Stimulated activated effector memory CD8-positive, alpha-beta T cell treated with anti-CD3 and anti-CD28 coated beads, Interleukin-12 subunit alpha, Interleukin-12 subunit beta, amount 100 ng/mL, for 72 hours (primary cell): ENCODE measurements at regions not wholly inside any gene's neighbourhood (a gene's known extent, or its start where the extent isn't known, plus 50 kb on each side); places are given as distances from the start of the nearest gene placed in this dataset.

ENCODE experiments used
- ATAC-seq: fragments of 150-1000 bp; cut with Tn5 transposase; 2 replicates; pipeline ENCODE4 v1.10.0; 2021
- DNase-seq, 2 donors: peaks; one replicate each; pipeline ENCODE4 v3.0.0; 2021 to 2022; ENCODE audit warnings: low spot score in 2 of 2
- H3K27ac Mint-ChIP-seq: one replicate; pipeline ENCODE4 v1.8.0; 2022; ENCODE audit warnings: mild to moderate bottlenecking, mixed read lengths
- H3K36me3 Mint-ChIP-seq: one replicate; pipeline ENCODE4 v1.8.0; 2022; ENCODE audit warnings: mild to moderate bottlenecking, mixed read lengths
- H3K4me1 Mint-ChIP-seq: one replicate; pipeline ENCODE4 v1.8.0; 2022; ENCODE audit warnings: mixed read lengths
- H3K4me3 Mint-ChIP-seq: one replicate; pipeline ENCODE4 v1.8.0; 2022; ENCODE audit warnings: mild to moderate bottlenecking, mixed read lengths
- H3K9me3 Mint-ChIP-seq: one replicate; pipeline ENCODE4 v1.8.0; 2022; ENCODE audit warnings: mixed read lengths

- Mint-ChIP-seq H3K36me3 (no peaks in the 10 kb centered on the region), H3K9me3 (peaks cover 18% of the 10 kb centered on the region), H3K4me1 (no peaks in the 10 kb centered on the region), H3K27ac (no peak overlapping the region), H3K4me3 (no peak overlapping the region)
- ATAC-seq: no peak
- DNase-seq: no peak
Measured at GRCh38 chr12:18008642-18009041, 81.4 kb downstream of the RERGL start.

GRCh38 chr12:17999174-17999801 lies 90.7 kb downstream of the RERGL start:
- Mint-ChIP-seq H3K4me3 (no peak overlapping the region), H3K27ac (no peak overlapping the region), H3K4me1 (no peaks in the 10 kb centered on the region), H3K9me3 (peaks cover 28% of the 10 kb centered on the region), H3K36me3 (no peaks in the 10 kb centered on the region)
- no peak for DNase-seq
- ATAC-seq: no peak

GRCh38 chr12:17992002-17992656 lies 97.9 kb downstream of the RERGL start:
- no peak for DNase-seq
- H3K4me1 Mint-ChIP-seq: no peaks in the 10 kb centered on the region
- H3K27ac Mint-ChIP-seq: no peak overlapping the region
- ATAC-seq: no peak
- H3K9me3 Mint-ChIP-seq: peaks cover 7% of the 10 kb centered on the region
- no peaks in the 10 kb centered on the region for H3K36me3 Mint-ChIP-seq
- H3K4me3 Mint-ChIP-seq: no peak overlapping the region

DNA sequence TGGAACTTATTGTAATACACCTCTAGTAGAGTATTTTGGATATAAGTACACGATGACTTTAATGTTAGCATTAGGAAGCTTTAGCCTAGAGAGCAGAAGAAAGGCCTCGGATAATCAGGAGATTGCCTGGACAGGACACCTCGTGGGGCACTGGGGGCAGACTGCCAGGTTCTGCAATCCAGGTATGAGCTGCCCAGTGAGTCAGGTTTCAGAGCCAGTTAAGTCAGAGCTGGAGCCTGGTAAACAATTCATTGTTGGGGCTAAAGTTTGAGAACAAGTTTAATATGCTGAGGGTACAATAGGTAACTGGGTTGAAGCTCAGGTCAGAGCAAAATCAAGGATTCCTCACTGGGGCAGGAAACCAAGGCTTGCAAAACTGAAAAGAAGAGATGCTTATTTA lies 107.4 kb downstream of the RERGL start:
- DNase-seq (no peak), ATAC-seq (no peak)
- H3K9me3 Mint-ChIP-seq: peaks cover 10% of the 10 kb centered on the region
- no peaks in the 10 kb centered on the region for H3K36me3 Mint-ChIP-seq
- no peak overlapping the region for H3K4me3 Mint-ChIP-seq
- H3K4me1 Mint-ChIP-seq: no peaks in the 10 kb centered on the region
- H3K27ac Mint-ChIP-seq: no peak overlapping the region

DNA sequence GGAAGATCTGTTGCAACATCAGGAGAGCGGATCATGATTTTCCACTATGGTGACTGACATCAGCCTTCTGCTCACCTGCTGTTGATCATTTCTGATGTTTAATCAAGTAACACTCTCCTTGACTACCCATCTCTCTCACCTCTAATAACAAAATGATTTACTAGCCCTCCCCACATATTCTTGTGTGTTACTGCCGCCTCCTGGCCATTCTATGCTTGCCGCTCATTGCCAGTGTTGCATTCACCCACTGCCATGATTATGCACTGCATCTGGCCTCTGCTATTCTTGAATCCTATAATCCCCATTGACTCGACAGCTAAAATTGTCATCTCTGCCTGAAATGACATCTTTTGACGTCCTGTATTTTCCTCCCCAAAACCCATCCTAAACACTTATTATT lies 113.8 kb downstream of the RERGL start:
- H3K27ac Mint-ChIP-seq: no peak overlapping the region
- H3K36me3 Mint-ChIP-seq: no peaks in the 10 kb centered on the region
- no peak for ATAC-seq
- no peaks in the 10 kb centered on the region for H3K4me1 Mint-ChIP-seq
- no peak for DNase-seq
- no peak overlapping the region for H3K4me3 Mint-ChIP-seq
- H3K9me3 Mint-ChIP-seq: peaks cover 12% of the 10 kb centered on the region

- DNase-seq (no peak), ATAC-seq (no peak)
- no peaks in the 10 kb centered on the region for H3K4me1 Mint-ChIP-seq
- no peak overlapping the region for H3K4me3 Mint-ChIP-seq
- H3K27ac Mint-ChIP-seq: no peak overlapping the region
- H3K36me3 Mint-ChIP-seq: no peaks in the 10 kb centered on the region
- peaks cover 12% of the 10 kb centered on the region for H3K9me3 Mint-ChIP-seq
Measured at GRCh38 chr12:17975763-17976162, 114.2 kb downstream of the RERGL start.

GRCh38 chr12:17975239-17975638 lies 114.8 kb downstream of the RERGL start:
- DNase-seq (no peak), ATAC-seq (no peak)
- H3K4me3 Mint-ChIP-seq: no peak overlapping the region
- H3K4me1 Mint-ChIP-seq: no peaks in the 10 kb centered on the region
- H3K36me3 Mint-ChIP-seq: no peaks in the 10 kb centered on the region
- H3K27ac Mint-ChIP-seq: no peak overlapping the region
- peaks cover 12% of the 10 kb centered on the region for H3K9me3 Mint-ChIP-seq

- Mint-ChIP-seq H3K4me3 (no peak overlapping the region), H3K9me3 (peaks cover 13% of the 10 kb centered on the region), H3K4me1 (no peaks in the 10 kb centered on the region), H3K36me3 (no peaks in the 10 kb centered on the region), H3K27ac (no peak overlapping the region)
- ATAC-seq: no peak
- DNase-seq: no peak
Measured at GRCh38 chr12:17971850-17972249, 118.1 kb downstream of the RERGL start.

- ATAC-seq (no peak), DNase-seq (no peak)
- Mint-ChIP-seq H3K9me3 (peaks cover 12% of the 10 kb centered on the region), H3K4me3 (no peak overlapping the region), H3K27ac (no peak overlapping the region), H3K36me3 (no peaks in the 10 kb centered on the region), H3K4me1 (no peaks in the 10 kb centered on the region)
Measured at GRCh38 chr12:17954788-17955187, 135.2 kb downstream of the RERGL start.

DNA sequence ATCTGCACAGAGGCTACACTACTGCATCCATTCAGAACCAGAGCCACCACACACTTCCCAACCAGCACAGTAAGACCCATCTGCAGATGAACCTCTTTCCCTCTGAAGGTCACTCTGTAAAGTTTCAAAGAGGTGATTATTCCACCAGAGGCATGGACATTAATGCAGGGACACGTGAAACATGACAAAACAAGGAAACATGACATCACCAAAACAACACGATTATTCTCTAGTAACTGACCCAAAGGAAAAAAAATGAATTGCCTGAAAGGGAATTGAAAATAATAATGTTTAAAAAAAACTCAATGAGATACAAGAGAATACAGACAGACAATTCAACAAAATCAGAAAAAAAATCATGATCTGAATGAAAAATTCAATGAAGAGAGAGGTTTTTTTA lies 139.1 kb downstream of the RERGL start:
- no peak for DNase-seq
- Mint-ChIP-seq H3K9me3 (peaks cover 13% of the 10 kb centered on the region), H3K36me3 (no peaks in the 10 kb centered on the region), H3K4me1 (no peaks in the 10 kb centered on the region), H3K27ac (no peak overlapping the region), H3K4me3 (no peak overlapping the region)
- no peak for ATAC-seq

GRCh38 chr12:17949558-17950141 lies 140.3 kb downstream of the RERGL start:
- Mint-ChIP-seq H3K36me3 (no peaks in the 10 kb centered on the region), H3K4me1 (no peaks in the 10 kb centered on the region), H3K4me3 (no peak overlapping the region), H3K9me3 (peaks cover 12% of the 10 kb centered on the region), H3K27ac (no peak overlapping the region)
- peak; percentile 16 for ATAC-seq
- no peak for DNase-seq

- Mint-ChIP-seq H3K4me1 (no peaks in the 10 kb centered on the region), H3K27ac (no peak overlapping the region), H3K36me3 (no peaks in the 10 kb centered on the region), H3K9me3 (peaks cover 8% of the 10 kb centered on the region), H3K4me3 (no peak overlapping the region)
- DNase-seq (no peak), ATAC-seq (no peak)
Measured at GRCh38 chr12:17928708-17929366, 161.2 kb downstream of the RERGL start.

DNA sequence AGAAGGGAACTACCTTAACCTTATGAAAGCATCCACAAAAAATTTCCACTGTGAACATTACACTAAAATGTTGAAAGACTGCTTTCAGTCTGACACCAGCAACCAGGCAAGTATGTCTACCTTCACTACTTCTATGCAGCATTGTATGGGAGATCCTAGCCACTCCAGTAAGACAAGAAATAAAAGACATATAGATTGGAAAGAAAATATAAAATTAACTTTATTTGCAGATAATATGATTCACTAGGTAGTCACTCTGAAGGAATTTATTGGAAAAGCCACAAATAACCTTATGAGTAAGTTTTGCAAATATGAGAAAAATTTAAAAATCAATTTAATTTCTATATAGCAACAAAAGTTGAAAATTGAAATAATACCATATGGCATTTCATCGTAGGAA lies 172.0 kb downstream of the RERGL start:
- Mint-ChIP-seq H3K36me3 (no peaks in the 10 kb centered on the region), H3K4me1 (no peaks in the 10 kb centered on the region), H3K4me3 (no peak overlapping the region), H3K27ac (no peak overlapping the region), H3K9me3 (peaks cover 19% of the 10 kb centered on the region)
- ATAC-seq (no peak), DNase-seq (no peak)

DNA sequence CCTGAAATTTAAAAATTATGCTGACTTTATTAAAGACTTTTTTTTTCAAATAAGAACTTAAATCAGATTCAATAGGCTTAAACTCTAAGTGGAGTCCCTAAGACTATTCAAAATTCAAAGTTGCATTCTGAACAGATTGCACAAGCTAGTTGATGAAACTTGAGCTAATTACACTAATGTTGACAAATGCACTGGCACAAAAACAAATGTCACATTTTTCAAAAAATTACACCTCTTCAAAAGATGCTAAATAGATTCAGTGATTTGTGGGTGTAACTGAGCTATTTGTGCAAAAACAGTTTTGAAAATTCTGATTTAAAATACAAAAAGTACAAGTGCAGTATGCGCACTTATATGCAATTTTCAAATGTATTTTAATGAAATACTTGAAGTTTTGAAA lies 205.4 kb downstream of the RERGL start:
- no peak overlapping the region for H3K27ac Mint-ChIP-seq
- no peaks in the 10 kb centered on the region for H3K4me1 Mint-ChIP-seq
- DNase-seq: no peak
- H3K36me3 Mint-ChIP-seq: no peaks in the 10 kb centered on the region
- no peak overlapping the region for H3K4me3 Mint-ChIP-seq
- peaks cover 9% of the 10 kb centered on the region for H3K9me3 Mint-ChIP-seq
- ATAC-seq: no peak

GRCh38 chr12:17878714-17879113 lies 211.3 kb downstream of the RERGL start:
- Mint-ChIP-seq H3K9me3 (peaks cover 15% of the 10 kb centered on the region), H3K27ac (no peak overlapping the region), H3K36me3 (no peaks in the 10 kb centered on the region), H3K4me3 (no peak overlapping the region), H3K4me1 (no peaks in the 10 kb centered on the region)
- no peak for ATAC-seq
- no peak for DNase-seq

GRCh38 chr12:17875230-17875629 lies 214.8 kb downstream of the RERGL start:
- Mint-ChIP-seq H3K9me3 (peaks cover 19% of the 10 kb centered on the region), H3K4me1 (no peaks in the 10 kb centered on the region), H3K36me3 (no peaks in the 10 kb centered on the region), H3K27ac (no peak overlapping the region), H3K4me3 (no peak overlapping the region)
- DNase-seq (no peak), ATAC-seq (no peak)
